SK-N-SH treated with all-trans-retinoic acid at 6 μM for 48 hours (cell line): ENCODE measurements at regions not wholly inside any gene's neighbourhood (a gene's known extent, or its start where the extent isn't known, plus 50 kb on each side); places are given as distances from the start of the nearest gene placed in this dataset.

Experiments used
- OSR1 ChIP-seq: fragments of 250-450 bp; sonication (Bioruptor Pico); IDR thresholded peaks from 2 replicates; pipeline ENCODE4 v1.8.0; 2022; ENCODE audit warnings: moderate library complexity, mild to moderate bottlenecking, inconsistent platforms
- RARB ChIP-seq: fragments of 250-450 bp; sonication (Bioruptor Pico); IDR thresholded peaks from 2 replicates; pipeline ENCODE4 v1.8.0; 2021; ENCODE audit warnings: mild to moderate bottlenecking, moderate library complexity
- TOX ChIP-seq: fragments of 250-450 bp; sonication (Bioruptor Pico); IDR thresholded peaks from 2 replicates; pipeline ENCODE4 v1.8.0; 2021; ENCODE audit warnings: mild to moderate bottlenecking, moderate library complexity, borderline replicate concordance
- ZC3H10 ChIP-seq: fragments of 250-450 bp; sonication (Bioruptor Pico); IDR thresholded peaks from 2 replicates; pipeline ENCODE4 v1.5.1; 2021; ENCODE audit warnings: mild to moderate bottlenecking, moderate library complexity

DNA sequence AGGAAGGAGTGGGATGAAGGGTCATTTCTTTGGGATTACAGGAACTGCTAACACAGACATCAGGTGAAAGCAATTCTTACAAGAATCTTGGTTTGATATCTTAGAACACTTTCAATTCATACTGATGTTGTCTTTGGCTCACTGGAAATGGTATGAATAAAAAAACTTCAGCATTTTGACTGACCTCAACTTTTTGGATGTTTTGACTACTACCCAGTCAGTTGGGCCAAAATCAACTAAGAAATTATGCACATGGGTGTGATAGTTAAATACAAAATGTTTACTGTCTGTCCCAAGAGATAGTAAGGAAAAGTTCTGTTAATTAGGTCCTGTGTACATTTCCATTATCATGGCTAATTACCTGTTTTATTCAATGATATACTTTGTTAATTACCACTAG lies 165.5 kb upstream of the LRIG1 start:
- TF ChIP-seq RARB (CRISPR knock-in tag) (no peak), ZC3H10 (CRISPR knock-in tag) (no peak), OSR1 (CRISPR knock-in tag) (no peak), TOX (CRISPR knock-in tag) (no peak)
